ENCODE measurements at regions not wholly inside any gene's neighbourhood (a gene's known extent, or its start where the extent isn't known, plus 50 kb on each side); places are given as distances from the start of the nearest gene placed in this dataset.

- H3K27me3 ChIP-seq (replicated peaks; ENCODE audit: insufficient read depth), result no peaks in the 10 kb centered on the region
- no peak overlapping the region for H2AFZ ChIP-seq
- no peak for DNase-seq
- H3K4me1 ChIP-seq (ENCODE audit: insufficient read depth), result no peaks in the 10 kb centered on the region
- H4K20me1 ChIP-seq (ENCODE audit: insufficient read depth), result no peaks in the 10 kb centered on the region
- in situ Hi-C loops (cut with MboI), result no loop called here
- H3K79me2 ChIP-seq (ENCODE audit: insufficient read depth), result no peaks in the 10 kb centered on the region
- no peaks in the 10 kb centered on the region for H3K9me2 ChIP-seq (ENCODE audit: insufficient read depth)
- TF ChIP-seq EZH2 (IDR thresholded peaks at IDR 0.05; ENCODE audit: insufficient read depth, poor library complexity, severe bottlenecking) (no peak), EZH2phosphoT487 (IDR thresholded peaks at IDR 0.05; ENCODE audit: insufficient read depth, low read depth) (no peak)
- H3K27ac ChIP-seq, result no peak overlapping the region
- H3K9me3 ChIP-seq (ENCODE audit: low read depth), result no peaks in the 10 kb centered on the region
- no peak overlapping the region for H3K4me2 ChIP-seq (ENCODE audit: unreplicated experiment)
- H3K4me3 ChIP-seq, result no peak overlapping the region
- no peaks in the 10 kb centered on the region for H3K36me3 ChIP-seq (ENCODE audit: low read depth)
- H3K9ac ChIP-seq, result no peak overlapping the region
- no peaks in the 10 kb centered on the region for H3F3A ChIP-seq (ENCODE audit: insufficient read depth)
Measured at GRCh38 chr2:167440382-167440781, 552.1 kb downstream of the XIRP2 start.

GRCh38 chr2:167438206-167438605, 549.9 kb downstream of the XIRP2 start:
- H3K9me3 ChIP-seq (ENCODE audit: low read depth), result no peaks in the 10 kb centered on the region
- in situ Hi-C loops (cut with MboI), result no loop called here
- no peak overlapping the region for H3K27ac ChIP-seq
- no peaks in the 10 kb centered on the region for H3K9me2 ChIP-seq (ENCODE audit: insufficient read depth)
- H3K9ac ChIP-seq, result no peak overlapping the region
- no peaks in the 10 kb centered on the region for H3K36me3 ChIP-seq (ENCODE audit: low read depth)
- no peak overlapping the region for H2AFZ ChIP-seq
- H3F3A ChIP-seq (ENCODE audit: insufficient read depth), result no peaks in the 10 kb centered on the region
- no peaks in the 10 kb centered on the region for H3K4me1 ChIP-seq (ENCODE audit: insufficient read depth)
- no peaks in the 10 kb centered on the region for H4K20me1 ChIP-seq (ENCODE audit: insufficient read depth)
- no peak for TF ChIP-seq EZH2 (IDR thresholded peaks at IDR 0.05; ENCODE audit: insufficient read depth, poor library complexity, severe bottlenecking)
- no peak for TF ChIP-seq EZH2phosphoT487 (IDR thresholded peaks at IDR 0.05; ENCODE audit: insufficient read depth, low read depth)
- H3K79me2 ChIP-seq (ENCODE audit: insufficient read depth), result no peaks in the 10 kb centered on the region
- H3K4me2 ChIP-seq (ENCODE audit: unreplicated experiment), result no peak overlapping the region
- no peaks in the 10 kb centered on the region for H3K27me3 ChIP-seq (replicated peaks; ENCODE audit: insufficient read depth)
- no peak overlapping the region for H3K4me3 ChIP-seq
- DNase-seq, result peak; percentile 9
- 20 to 27% methylated on average over 2 of the region's 2 CpGs for WGBS, 2 experiments (ENCODE audit: low coverage in 1 of 2, low lambda C conversion rate in 2 of 2, missing lambda C conversion rate in 2 of 2)

- Histone ChIP-seq H3K9me2 (ENCODE audit: insufficient read depth) (no peaks in the 10 kb centered on the region), H3K4me1 (ENCODE audit: insufficient read depth) (no peaks in the 10 kb centered on the region), H3K4me2 (ENCODE audit: unreplicated experiment) (no peak overlapping the region), H3K9me3 (ENCODE audit: low read depth) (no peaks in the 10 kb centered on the region), H3K27me3 (replicated peaks; ENCODE audit: insufficient read depth) (no peaks in the 10 kb centered on the region), H3K79me2 (ENCODE audit: insufficient read depth) (no peaks in the 10 kb centered on the region), H3K4me3 (no peak overlapping the region), H2AFZ (no peak overlapping the region), H3F3A (ENCODE audit: insufficient read depth) (no peaks in the 10 kb centered on the region), H3K9ac (no peak overlapping the region), H3K36me3 (ENCODE audit: low read depth) (no peaks in the 10 kb centered on the region), H3K27ac (no peak overlapping the region), H4K20me1 (ENCODE audit: insufficient read depth) (no peaks in the 10 kb centered on the region)
- in situ Hi-C loops (cut with MboI), result no loop called here
- DNase-seq, result no peak
- 62 to 76% methylated on average over 2 of the region's 2 CpGs for WGBS, 2 experiments (ENCODE audit: low coverage in 1 of 2, low lambda C conversion rate in 2 of 2, missing lambda C conversion rate in 2 of 2)
- TF ChIP-seq EZH2phosphoT487 (IDR thresholded peaks at IDR 0.05; ENCODE audit: insufficient read depth, low read depth) (no peak), EZH2 (IDR thresholded peaks at IDR 0.05; ENCODE audit: insufficient read depth, poor library complexity, severe bottlenecking) (no peak)
Measured at GRCh38 chr2:167431949-167432348, 543.7 kb downstream of the XIRP2 start.

- no peak overlapping the region for H3K9ac ChIP-seq
- no peak overlapping the region for H3K4me3 ChIP-seq
- no peak for DNase-seq
- H3K9me3 ChIP-seq (ENCODE audit: low read depth), result no peaks in the 10 kb centered on the region
- H3K36me3 ChIP-seq (ENCODE audit: low read depth), result no peaks in the 10 kb centered on the region
- no peaks in the 10 kb centered on the region for H3F3A ChIP-seq (ENCODE audit: insufficient read depth)
- no peak for TF ChIP-seq EZH2phosphoT487 (IDR thresholded peaks at IDR 0.05; ENCODE audit: insufficient read depth, low read depth)
- TF ChIP-seq EZH2 (IDR thresholded peaks at IDR 0.05; ENCODE audit: insufficient read depth, poor library complexity, severe bottlenecking), result no peak
- H3K9me2 ChIP-seq (ENCODE audit: insufficient read depth), result no peaks in the 10 kb centered on the region
- no peaks in the 10 kb centered on the region for H3K27me3 ChIP-seq (replicated peaks; ENCODE audit: insufficient read depth)
- H2AFZ ChIP-seq, result no peak overlapping the region
- H4K20me1 ChIP-seq (ENCODE audit: insufficient read depth), result no peaks in the 10 kb centered on the region
- no peaks in the 10 kb centered on the region for H3K4me1 ChIP-seq (ENCODE audit: insufficient read depth)
- H3K79me2 ChIP-seq (ENCODE audit: insufficient read depth), result no peaks in the 10 kb centered on the region
- H3K27ac ChIP-seq, result no peak overlapping the region
- in situ Hi-C loops (cut with MboI), result no loop called here
- no peak overlapping the region for H3K4me2 ChIP-seq (ENCODE audit: unreplicated experiment)
Measured at GRCh38 chr2:167430447-167430846, 542.2 kb downstream of the XIRP2 start.

Data from GM23248 (cell line).